Stimulated activated CD4-positive, alpha-beta T cell treated with anti-CD3 and anti-CD28 coated beads, TNF-alpha, amount 100 ng/mL, for 4 hours (primary cell): ENCODE measurements at regions not wholly inside any gene's neighbourhood (a gene's known extent, or its start where the extent isn't known, plus 50 kb on each side); places are given as distances from the start of the nearest gene placed in this dataset.

Experiments used
- DNase-seq, 3 experiments: peaks; one replicate each; pipeline ENCODE4 v3.0.0-alpha.2; 2020; ENCODE audit warnings: low read depth in 3 of 3

GRCh38 chr11:122275508-122275907 lies 159.5 kb upstream of the BLID start:
- DNase-seq, result no peak

GRCh38 chr11:122273476-122274191 lies 157.6 kb upstream of the BLID start:
- DNase-seq, result no peak

- no peak for DNase-seq
Observed at GRCh38 chr11:122271745-122272144, 155.7 kb upstream of the BLID start.

- no peak for DNase-seq
Observed at GRCh38 chr11:122271137-122271536, 155.1 kb upstream of the BLID start.

- no peak for DNase-seq
Observed at GRCh38 chr11:122270535-122270934, 154.5 kb upstream of the BLID start.

GRCh38 chr11:122269824-122270223 lies 153.8 kb upstream of the BLID start:
- DNase-seq, result no peak

GRCh38 chr11:122268601-122269130 lies 152.7 kb upstream of the BLID start:
- no peak for DNase-seq

GRCh38 chr11:122267602-122268001 lies 151.6 kb upstream of the BLID start:
- DNase-seq, result no peak

GRCh38 chr11:122265981-122266380 lies 150.0 kb upstream of the BLID start:
- no peak for DNase-seq

GRCh38 chr11:122264121-122264520 lies 148.1 kb upstream of the BLID start:
- DNase-seq, result no peak

GRCh38 chr11:122261546-122261945 lies 145.5 kb upstream of the BLID start:
- DNase-seq, result no peak

- DNase-seq, result no peak
Observed at GRCh38 chr11:122259195-122259821, 143.3 kb upstream of the BLID start.

GRCh38 chr11:122258446-122259194 lies 142.6 kb upstream of the BLID start:
- DNase-seq, result no peak

GRCh38 chr11:122253589-122254231 lies 137.7 kb upstream of the BLID start:
- DNase-seq, result no peak

GRCh38 chr11:122248939-122249338 lies 132.9 kb upstream of the BLID start:
- DNase-seq, result no peak

GRCh38 chr11:122248131-122248530 lies 132.1 kb upstream of the BLID start:
- no peak for DNase-seq

GRCh38 chr11:122246874-122247273 lies 130.9 kb upstream of the BLID start:
- no peak for DNase-seq

GRCh38 chr11:122242731-122243130 lies 126.7 kb upstream of the BLID start:
- no peak for DNase-seq

GRCh38 chr11:122241566-122241965 lies 125.6 kb upstream of the BLID start:
- DNase-seq, result no peak

- DNase-seq, result no peak
Observed at GRCh38 chr11:122240638-122241037, 124.6 kb upstream of the BLID start.

- DNase-seq, result no peak
Observed at GRCh38 chr11:122235615-122236014, 119.6 kb upstream of the BLID start.

- no peak for DNase-seq
Observed at GRCh38 chr11:122234780-122235179, 118.8 kb upstream of the BLID start.
